ENCODE measurements at regions not wholly inside any gene's neighbourhood (a gene's known extent, or its start where the extent isn't known, plus 50 kb on each side); places are given as distances from the start of the nearest gene placed in this dataset.

DNA sequence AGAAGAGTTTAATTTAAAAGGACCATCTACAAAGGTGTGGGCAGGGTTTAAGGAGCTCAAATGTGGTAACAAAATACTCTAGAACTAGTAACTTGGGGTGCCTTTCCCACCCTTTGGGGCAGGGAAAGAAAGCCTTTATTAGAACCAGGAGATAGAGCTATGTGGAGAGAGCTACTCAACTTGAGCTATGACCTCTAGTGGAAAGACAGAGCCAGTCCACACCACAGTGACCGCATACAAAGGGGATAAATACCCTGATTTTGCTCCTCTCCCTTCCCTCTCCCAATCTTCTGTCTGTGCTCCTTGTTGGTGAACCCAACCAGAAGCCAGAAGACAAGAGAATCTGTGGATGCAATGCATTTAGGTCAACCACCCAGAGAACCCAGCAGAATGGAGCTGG, 54.4 kb upstream of the JAK1 start:
- H3K27ac ChIP-seq = no peak overlapping the region
- no peaks in the 10 kb centered on the region for H3K9me3 ChIP-seq
- no peak overlapping the region for H3K4me3 ChIP-seq
- no peaks in the 10 kb centered on the region for H3K27me3 ChIP-seq
- H3K4me1 ChIP-seq = no peaks in the 10 kb centered on the region
- TF ChIP-seq, protein P1, sequence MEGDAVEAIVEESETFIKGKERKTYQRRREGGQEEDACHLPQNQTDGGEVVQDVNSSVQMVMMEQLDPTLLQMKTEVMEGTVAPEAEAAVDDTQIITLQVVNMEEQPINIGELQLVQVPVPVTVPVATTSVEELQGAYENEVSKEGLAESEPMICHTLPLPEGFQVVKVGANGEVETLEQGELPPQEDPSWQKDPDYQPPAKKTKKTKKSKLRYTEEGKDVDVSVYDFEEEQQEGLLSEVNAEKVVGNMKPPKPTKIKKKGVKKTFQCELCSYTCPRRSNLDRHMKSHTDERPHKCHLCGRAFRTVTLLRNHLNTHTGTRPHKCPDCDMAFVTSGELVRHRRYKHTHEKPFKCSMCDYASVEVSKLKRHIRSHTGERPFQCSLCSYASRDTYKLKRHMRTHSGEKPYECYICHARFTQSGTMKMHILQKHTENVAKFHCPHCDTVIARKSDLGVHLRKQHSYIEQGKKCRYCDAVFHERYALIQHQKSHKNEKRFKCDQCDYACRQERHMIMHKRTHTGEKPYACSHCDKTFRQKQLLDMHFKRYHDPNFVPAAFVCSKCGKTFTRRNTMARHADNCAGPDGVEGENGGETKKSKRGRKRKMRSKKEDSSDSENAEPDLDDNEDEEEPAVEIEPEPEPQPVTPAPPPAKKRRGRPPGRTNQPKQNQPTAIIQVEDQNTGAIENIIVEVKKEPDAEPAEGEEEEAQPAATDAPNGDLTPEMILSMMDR (IDR thresholded peaks at IDR 0.05) = no peak
- TF ChIP-seq EP300 (IDR thresholded peaks at IDR 0.05) (no peak), POLR2A (IDR thresholded peaks at IDR 0.05) (no peak), POLR2AphosphoS5 (IDR thresholded peaks at IDR 0.05) (no peak)
- no peaks in the 10 kb centered on the region for H3K36me3 ChIP-seq
- intact Hi-C loops (cut with DNase I) = no loop called here
- 94 to 97% methylated on average over 1 of the region's 1 CpG for WGBS, 2 donors
- DNase-seq = no peak

DNA sequence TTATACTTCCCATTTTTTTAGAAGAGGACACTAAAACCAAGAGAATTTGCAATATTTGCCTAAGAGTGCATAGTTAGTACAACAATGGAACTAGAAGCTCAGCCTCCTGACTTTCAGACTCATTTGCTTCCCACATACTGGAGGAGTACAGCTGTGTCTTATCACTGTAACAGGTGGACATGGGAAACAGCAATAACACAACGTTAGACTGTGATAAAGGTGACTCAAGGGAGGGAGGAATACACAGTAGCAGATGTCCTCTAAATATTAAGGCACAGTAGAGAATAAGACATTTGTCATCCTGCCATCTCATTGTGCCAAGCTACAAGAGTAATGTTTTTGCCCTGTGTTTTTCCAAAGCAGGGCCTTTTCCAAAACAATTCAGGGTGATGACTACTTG, 55.4 kb upstream of the JAK1 start:
- intact Hi-C loops (cut with DNase I) = no loop called here
- Histone ChIP-seq H3K27me3 (no peaks in the 10 kb centered on the region), H3K4me3 (no peak overlapping the region), H3K9me3 (no peaks in the 10 kb centered on the region), H3K36me3 (no peaks in the 10 kb centered on the region), H3K4me1 (peaks cover 0 to 6% (median 3%) of the 10 kb centered on the region in 4 donors), H3K27ac (no peak overlapping the region)
- peak in 3 of 4 donors; percentile 15 to 60 (median 42) for TF ChIP-seq POLR2AphosphoS5 (IDR thresholded peaks at IDR 0.05)
- TF ChIP-seq EP300 (IDR thresholded peaks at IDR 0.05) = no peak
- TF ChIP-seq POLR2A (IDR thresholded peaks at IDR 0.05) = no peak
- DNase-seq = no peak
- WGBS, 2 donors = 11 to 43% methylated on average over 1 of the region's 1 CpG

DNA sequence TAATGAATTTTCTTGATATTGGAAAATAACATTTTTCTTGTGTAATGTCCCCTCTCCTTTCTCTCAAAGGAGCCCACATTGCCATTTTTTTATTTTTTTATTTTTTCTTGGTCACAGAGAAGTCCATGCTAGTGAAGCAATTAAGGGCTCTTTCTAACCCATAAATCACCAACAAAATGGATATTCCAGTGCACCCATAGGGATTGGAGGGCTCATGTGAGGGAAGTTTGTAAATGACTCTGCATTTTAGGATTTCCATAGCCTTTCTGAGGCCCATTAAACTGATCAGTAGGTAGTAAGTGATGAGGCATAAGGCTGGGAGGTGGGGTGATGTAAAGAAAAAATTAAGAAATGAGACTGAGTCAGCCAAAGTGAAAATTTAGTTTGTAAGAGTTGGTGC, 55.9 kb upstream of the JAK1 start:
- intact Hi-C loops (cut with DNase I) = no loop called here
- peaks cover 0 to 8% (median 4%) of the 10 kb centered on the region in 4 donors for H3K4me1 ChIP-seq
- H3K9me3 ChIP-seq = no peaks in the 10 kb centered on the region
- H3K4me3 ChIP-seq = no peak overlapping the region
- TF ChIP-seq POLR2AphosphoS5 (IDR thresholded peaks at IDR 0.05) = no peak
- no peak for TF ChIP-seq EP300 (IDR thresholded peaks at IDR 0.05)
- TF ChIP-seq, protein P1 (IDR thresholded peaks at IDR 0.05) = no peak
- TF ChIP-seq POLR2A (IDR thresholded peaks at IDR 0.05) = no peak
- no peaks in the 10 kb centered on the region for H3K27me3 ChIP-seq
- no peak for DNase-seq
- H3K27ac ChIP-seq = no peak overlapping the region
- H3K36me3 ChIP-seq = no peaks in the 10 kb centered on the region

DNA sequence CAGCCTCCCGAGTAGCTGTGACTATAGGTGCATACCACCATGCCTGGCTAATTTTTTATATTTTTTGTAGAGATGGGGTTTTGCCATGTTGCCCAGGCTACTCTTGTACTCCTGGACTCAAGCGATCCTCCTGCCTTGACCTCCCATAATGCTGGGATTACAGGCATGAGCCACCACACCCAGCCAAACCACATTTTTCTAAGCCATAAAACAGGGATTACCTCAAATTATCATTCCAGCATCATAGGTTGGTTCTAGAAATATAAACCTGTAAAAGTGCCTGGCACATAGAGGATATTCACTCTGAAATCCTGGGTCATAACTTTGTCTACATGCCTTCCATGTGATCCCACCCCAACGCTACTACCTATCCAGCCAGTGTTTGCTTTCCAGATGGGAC, 59.4 kb upstream of the JAK1 start:
- DNase-seq = no peak
- no peaks in the 10 kb centered on the region for H3K36me3 ChIP-seq
- WGBS, 2 donors = 68 to 94% methylated on average over 3 of the region's 3 CpGs
- H3K9me3 ChIP-seq = no peaks in the 10 kb centered on the region
- H3K27ac ChIP-seq = no peak overlapping the region
- H3K4me3 ChIP-seq = no peak overlapping the region
- TF ChIP-seq POLR2A (IDR thresholded peaks at IDR 0.05) = no peak
- TF ChIP-seq POLR2AphosphoS5 (IDR thresholded peaks at IDR 0.05) = no peak
- TF ChIP-seq EP300 (IDR thresholded peaks at IDR 0.05) = no peak
- TF ChIP-seq, protein P1 (IDR thresholded peaks at IDR 0.05) = no peak
- H3K4me1 ChIP-seq = peaks cover 0 to 22% (median 15%) of the 10 kb centered on the region in 4 donors
- no peaks in the 10 kb centered on the region for H3K27me3 ChIP-seq
- intact Hi-C loops (cut with DNase I) = no loop called here

DNA sequence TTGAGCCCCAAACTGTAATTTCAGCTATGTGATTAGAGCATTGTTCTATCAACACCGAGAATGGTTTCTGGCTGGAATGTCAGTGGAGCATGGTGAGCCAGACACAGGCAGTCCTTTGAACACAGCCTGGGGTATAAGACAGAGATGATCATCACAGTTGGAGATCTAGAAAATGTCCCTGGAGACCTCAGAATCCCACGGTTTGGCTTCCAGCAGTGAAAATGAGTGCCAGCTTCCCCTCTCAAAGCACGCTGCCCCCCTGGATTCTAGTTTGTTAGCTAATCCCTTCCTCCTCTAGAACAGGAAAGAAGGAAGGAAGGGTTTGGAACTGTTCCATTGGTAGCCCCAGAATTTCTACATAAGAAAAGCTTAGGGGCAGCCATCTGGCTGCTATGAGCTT, 59.9 kb upstream of the JAK1 start:
- WGBS, 2 donors = 68 to 74% methylated on average over 3 of the region's 3 CpGs
- H3K9me3 ChIP-seq = no peaks in the 10 kb centered on the region
- H3K4me3 ChIP-seq = no peak overlapping the region
- DNase-seq = no peak
- no peaks in the 10 kb centered on the region for H3K27me3 ChIP-seq
- H3K36me3 ChIP-seq = no peaks in the 10 kb centered on the region
- intact Hi-C loops (cut with DNase I) = no loop called here
- TF ChIP-seq POLR2AphosphoS5 (IDR thresholded peaks at IDR 0.05) (no peak), POLR2A (IDR thresholded peaks at IDR 0.05) (no peak), EP300 (IDR thresholded peaks at IDR 0.05) (no peak)
- TF ChIP-seq, protein P1 (IDR thresholded peaks at IDR 0.05) = no peak
- peaks cover 0 to 22% (median 15%) of the 10 kb centered on the region in 4 donors for H3K4me1 ChIP-seq
- H3K27ac ChIP-seq = no peak overlapping the region

Measured in sigmoid colon (tissue), 6 donors.